GM10266 (cell line): ENCODE measurements at regions not wholly inside any gene's neighbourhood (a gene's known extent, or its start where the extent isn't known, plus 50 kb on each side); places are given as distances from the start of the nearest gene placed in this dataset.

Experiments
- DNase-seq: peaks from one replicate; pipeline ENCODE4 v3.0.0; 2012; ENCODE audit errors: extremely low spot score
- CTCF ChIP-seq: IDR thresholded peaks from 2 replicates; pipeline ENCODE4 v1.5.1; 2012; ENCODE audit warnings: mild to moderate bottlenecking, low read depth; ENCODE audit not compliant: control insufficient read depth, insufficient read depth; ENCODE audit errors: missing control alignments

- no peak for DNase-seq
- TF ChIP-seq CTCF: no peak
Measured at GRCh38 chr10:64286533-64286932, 765.3 kb downstream of the REEP3 start.

GRCh38 chr10:64288404-64288803, 767.2 kb downstream of the REEP3 start:
- DNase-seq: no peak
- no peak for TF ChIP-seq CTCF

- DNase-seq: no peak
- no peak for TF ChIP-seq CTCF
Measured at GRCh38 chr10:64303566-64303965, 782.4 kb downstream of the REEP3 start.

- no peak for TF ChIP-seq CTCF
- DNase-seq: no peak
Measured at GRCh38 chr10:64306729-64307327, 785.6 kb downstream of the REEP3 start.

- DNase-seq: no peak
- no peak for TF ChIP-seq CTCF
Measured at GRCh38 chr10:64312876-64313275, 791.7 kb downstream of the REEP3 start.

- no peak for DNase-seq
- TF ChIP-seq CTCF: no peak
Measured at GRCh38 chr10:64313967-64314366, 792.8 kb downstream of the REEP3 start.

- no peak for DNase-seq
- no peak for TF ChIP-seq CTCF
Measured at GRCh38 chr10:64316416-64316815, 795.2 kb downstream of the REEP3 start.
